Psoas muscle (tissue), 7 donors: ENCODE measurements at regions not wholly inside any gene's neighbourhood (a gene's known extent, or its start where the extent isn't known, plus 50 kb on each side); places are given as distances from the start of the nearest gene placed in this dataset.

Experiments
- ATAC-seq, 4 donors: fragments of 200-7000 bp; cut with Tn5 transposase; one replicate each; pipeline ENCODE4 v1.9.1; 2020; ENCODE audit warnings: moderate library complexity in 3 of 4, mild to moderate bottlenecking in 2 of 4
- DNase-seq, 2 donors: peaks; one replicate each; pipeline ENCODE4 v3.0.0-alpha.2; 2020
- H3K27ac ChIP-seq: fragments of 200-600 bp; one replicate; pipeline ENCODE4 v1.8.0; 2022
- H3K27me3 ChIP-seq, 3 donors: fragments of 200-600 bp in 1 of 3; one replicate each; pipeline versions ENCODE4 v1.6.1 to v1.8.0; 2013 to 2022; ENCODE audit warnings: low read length in 2 of 3, mild to moderate bottlenecking in 2 of 3, moderate library complexity in 1 of 3; ENCODE audit not compliant: insufficient read depth in 3 of 3
- H3K36me3 ChIP-seq, 2 donors: fragments of 200-600 bp in 1 of 2; one replicate each; pipeline versions ENCODE4 v1.6.1 to v1.8.0; 2013 to 2022; ENCODE audit warnings: low read depth in 1 of 2, mild to moderate bottlenecking in 1 of 2, moderate library complexity in 1 of 2; ENCODE audit not compliant: insufficient read depth in 1 of 2
- H3K4me1 ChIP-seq: fragments of 200-600 bp; one replicate; pipeline ENCODE4 v1.8.0; 2022
- H3K4me3 ChIP-seq: fragments of 200-600 bp; one replicate; pipeline ENCODE4 v1.8.0; 2022; ENCODE audit warnings: mild to moderate bottlenecking
- H3K9me3 ChIP-seq: fragments of 200-600 bp; one replicate; pipeline ENCODE4 v1.8.0; 2022
- CTCF ChIP-seq: fragments of 200-600 bp; IDR thresholded peaks from one replicate; pipeline ENCODE4 v1.8.0; 2022; ENCODE audit warnings: antibody characterized with exemption
- WGBS, 3 donors: extraction: QIAGEN DNeasy Blood & Tissue Kit; methylation state at CpG; one replicate each; pipeline versions ENCODE4 v1.1.6 to v1.1.7; 2013; 5-methylcytosine and 5-hydroxymethylcytosine counted together
- intact Hi-C, 2 donors: fragments of 100-400 bp; cut with DNase I; formaldehyde crosslinking; loops; one replicate each; pipeline versions ENCODE4 v1.11.0 to v1.14.2; 2022
- donor health status: healthy with polysubstance abuse.
- donor health status: DM: no; HTN: no; CAD: no; lungs with moderate emphysema.
- donor health status: Bipolar disorder and iron deficiency.
- donor health status: healthy.
- donor health status: DM: yes; HTN: yes; CAD: no.
- donor health status: DM: no; HTN: no; CAD: no.
- donor health status: DM: yes; HTN: yes; CAD: no.

DNA sequence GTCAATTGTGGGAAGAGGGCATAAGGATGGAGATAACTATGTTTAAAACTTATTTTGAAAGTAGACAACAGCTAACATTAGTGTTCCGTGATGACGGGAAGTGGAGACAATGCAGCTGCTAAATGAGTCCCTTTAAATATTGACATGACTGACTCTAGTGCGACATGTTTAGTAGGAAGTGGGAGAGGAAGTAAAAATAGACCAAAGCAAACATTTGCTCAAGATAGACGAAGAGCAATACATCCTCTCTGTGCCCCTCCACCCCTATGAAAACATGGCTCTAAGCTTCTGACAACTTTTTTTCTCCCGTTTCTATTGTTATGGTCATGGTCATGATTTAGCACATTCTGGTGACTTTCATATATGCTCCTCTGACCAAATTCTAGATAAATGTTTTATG is 60.0 kb upstream of the HMCN1 start:
- 43 to 55% (median 48%) methylated on average over 5 of the region's 5 CpGs for WGBS, 3 donors
- peaks cover 3% of the 10 kb centered on the region for H3K4me1 ChIP-seq
- no peak for ATAC-seq
- no peak for TF ChIP-seq CTCF
- no peak overlapping the region for H3K27ac ChIP-seq
- no peak overlapping the region for H3K4me3 ChIP-seq
- H3K36me3 ChIP-seq: no peaks in the 10 kb centered on the region
- no peaks in the 10 kb centered on the region for H3K27me3 ChIP-seq
- H3K9me3 ChIP-seq: no peaks in the 10 kb centered on the region
- intact Hi-C loops: loop anchor here (5.0 to 10.0 kb wide), 3 partner anchors 247 to 359 kb away; partner anchors contain the start of gene IVNS1ABP (in 2 of the 2)
- no peak for DNase-seq

DNA sequence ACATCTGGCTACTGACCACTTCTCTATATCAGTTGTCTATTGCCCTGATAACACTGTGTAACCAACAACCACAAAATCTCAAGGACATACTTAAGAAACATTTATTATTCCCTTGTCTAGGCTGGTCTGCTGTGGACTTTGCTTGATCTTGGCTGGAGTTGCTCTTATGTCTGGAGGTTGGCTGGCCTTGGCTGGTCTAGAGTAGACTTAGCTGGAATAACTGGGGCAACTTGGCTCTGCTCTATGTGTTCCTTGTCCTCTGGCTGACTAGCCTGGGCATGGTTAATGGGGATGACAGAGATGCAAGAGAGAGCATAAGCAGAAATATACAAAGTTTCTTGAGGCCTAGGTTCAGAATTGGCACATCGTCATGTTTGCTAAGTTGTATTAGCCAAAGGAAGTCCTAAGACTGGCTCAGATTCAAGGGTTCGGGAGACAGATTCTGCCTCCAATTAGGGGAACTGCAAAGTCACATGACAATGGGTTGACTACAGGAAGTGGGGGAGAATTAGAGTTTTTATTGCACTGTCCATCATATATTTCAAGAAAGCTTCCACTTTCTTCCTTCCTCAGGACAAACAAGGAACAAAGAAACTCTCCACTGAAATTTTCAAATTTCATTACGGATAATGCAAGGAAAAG is 61.4 kb upstream of the HMCN1 start:
- no peaks in the 10 kb centered on the region for H3K9me3 ChIP-seq
- ATAC-seq (no peak), DNase-seq (no peak)
- H3K27me3 ChIP-seq: no peaks in the 10 kb centered on the region
- no peak for TF ChIP-seq CTCF
- no peak overlapping the region for H3K4me3 ChIP-seq
- 46 to 62% (median 55%) methylated on average over 3 of the region's 3 CpGs for WGBS, 3 donors
- no peaks in the 10 kb centered on the region for H3K36me3 ChIP-seq
- H3K27ac ChIP-seq: no peak overlapping the region
- intact Hi-C loops: loop anchor here (5.0 to 10.0 kb wide), 3 partner anchors 246 to 358 kb away; partner anchors contain the start of gene IVNS1ABP (in 2 of the 2)
- peaks cover 3% of the 10 kb centered on the region for H3K4me1 ChIP-seq

DNA sequence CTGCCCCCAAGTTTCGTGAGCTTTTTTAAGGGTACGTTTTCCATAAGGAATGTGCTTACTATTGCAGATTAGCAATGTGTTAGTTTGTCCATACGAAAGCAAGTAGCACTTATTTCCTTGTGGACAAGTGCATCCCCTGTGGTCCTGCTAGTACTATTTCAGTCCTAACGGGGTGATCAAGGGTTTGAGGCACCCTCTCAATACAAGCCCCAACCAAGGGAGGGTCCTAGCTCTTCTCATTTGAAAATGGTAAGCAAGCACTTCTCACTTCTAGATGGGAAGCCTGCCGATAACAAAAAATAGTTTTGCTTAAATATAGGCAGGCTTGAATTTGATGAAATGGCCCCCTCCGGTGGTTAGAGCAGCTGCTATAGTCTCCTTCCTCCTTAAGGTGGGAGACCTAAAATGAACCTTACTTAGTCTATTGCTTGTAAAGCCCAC is 64.0 kb upstream of the HMCN1 start:
- 36 to 40% (median 38%) methylated on average over 6 of the region's 6 CpGs for WGBS, 3 donors
- no peak for DNase-seq
- Histone ChIP-seq H3K9me3 (no peaks in the 10 kb centered on the region), H3K27ac (no peak overlapping the region), H3K36me3 (no peaks in the 10 kb centered on the region), H3K27me3 (no peaks in the 10 kb centered on the region), H3K4me3 (no peak overlapping the region), H3K4me1 (peaks cover 3% of the 10 kb centered on the region)
- intact Hi-C loops: loop anchor here (5.0 to 10.0 kb wide), 3 partner anchors 243 to 355 kb away; partner anchors contain the start of gene IVNS1ABP (in 2 of the 2)
- peak in 1 of 4 donors; percentile 42 for ATAC-seq
- TF ChIP-seq CTCF: no peak

GRCh38 chr1:185668013-185668412 is 66.2 kb upstream of the HMCN1 start:
- Histone ChIP-seq H3K9me3 (no peaks in the 10 kb centered on the region), H3K27ac (no peak overlapping the region), H3K4me3 (no peak overlapping the region), H3K36me3 (no peaks in the 10 kb centered on the region), H3K4me1 (no peaks in the 10 kb centered on the region), H3K27me3 (no peaks in the 10 kb centered on the region)
- ATAC-seq (no peak), DNase-seq (no peak)
- no peak for TF ChIP-seq CTCF
- intact Hi-C loops: no loop called here

DNA sequence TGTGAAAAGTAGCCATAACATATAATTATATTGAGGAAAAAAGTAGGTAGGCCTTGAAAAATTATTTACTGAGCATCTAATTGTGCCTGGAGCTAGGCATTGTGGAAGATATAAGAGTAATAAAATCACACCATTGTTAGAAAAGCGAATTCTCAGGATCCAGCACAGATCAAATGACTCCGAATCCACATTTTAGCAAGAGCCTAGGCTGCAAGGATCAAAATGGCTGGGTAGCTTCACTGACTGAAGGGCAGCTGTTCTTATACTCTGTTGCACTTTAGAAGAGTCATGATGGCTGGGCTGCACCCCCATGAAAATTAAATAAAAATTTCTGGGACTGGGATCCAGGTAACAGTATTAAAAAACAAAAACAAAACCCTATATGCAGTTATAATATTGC is 67.6 kb upstream of the HMCN1 start:
- no peaks in the 10 kb centered on the region for H3K27me3 ChIP-seq
- TF ChIP-seq CTCF: no peak
- intact Hi-C loops: no loop called here
- no peak for DNase-seq
- H3K36me3 ChIP-seq: no peaks in the 10 kb centered on the region
- no peak overlapping the region for H3K27ac ChIP-seq
- ATAC-seq: no peak
- WGBS, 3 donors: 79 to 83% (median 80%) methylated on average over 2 of the region's 2 CpGs
- no peak overlapping the region for H3K4me3 ChIP-seq
- H3K4me1 ChIP-seq: no peaks in the 10 kb centered on the region
- H3K9me3 ChIP-seq: no peaks in the 10 kb centered on the region
